Vagina (tissue), 2 donors: ENCODE measurements at regions not wholly inside any gene's neighbourhood (a gene's known extent, or its start where the extent isn't known, plus 50 kb on each side); places are given as distances from the start of the nearest gene placed in this dataset.

Experiments used
- DNase-seq, 2 donors: peaks; one replicate each; pipeline ENCODE4 v3.0.0-alpha.2; 2017; ENCODE audit errors: extremely low spot score in 2 of 2
- H3K27ac ChIP-seq: fragments of 200-600 bp; sonication (generic); one replicate; pipeline ENCODE4 v1.5.1; 2019
- H3K27me3 ChIP-seq: fragments of 200-600 bp; sonication (generic); one replicate; pipeline ENCODE4 v1.5.1; 2019
- H3K36me3 ChIP-seq, 2 donors: fragments of 200-600 bp; sonication (generic); one replicate each; pipeline ENCODE4 v1.5.1; 2017 to 2019
- H3K4me1 ChIP-seq: fragments of 200-600 bp; sonication (generic); one replicate; pipeline ENCODE4 v1.5.1; 2019
- H3K4me3 ChIP-seq, 2 donors: fragments of 200-600 bp; sonication (generic); 1 replicate in 1 of 2; 2 replicates in 1 of 2; pipeline ENCODE4 v1.5.1; 2016 to 2019
- H3K9me3 ChIP-seq: fragments of 200-600 bp; sonication (generic); one replicate; pipeline ENCODE4 v1.5.1; 2019
- POLR2A ChIP-seq, 2 donors: fragments of 450-650 bp; IDR thresholded peaks; one replicate each; pipeline ENCODE4 v1.6.1; 2017; ENCODE audit warnings: antibody characterized with exemption in 2 of 2, mild to moderate bottlenecking in 2 of 2, moderate library complexity in 2 of 2
- POLR2AphosphoS5 ChIP-seq, 2 donors: sonication (generic); formaldehyde crosslinking; IDR thresholded peaks; one replicate each; pipeline ENCODE4 v1.9.0; 2017; ENCODE audit warnings: antibody characterized with exemption in 2 of 2, mild to moderate bottlenecking in 2 of 2, low read depth in 1 of 2; ENCODE audit not compliant: insufficient read depth in 1 of 2
- intact Hi-C: fragments of 100-400 bp; cut with DNase I; formaldehyde crosslinking; loops from one replicate; pipeline ENCODE4 v1.15.1; 2023
- TF ChIP-seq, protein P1 (sequence below), 3 experiments: fragments of 450-650 bp in 2 of 3; fragments of 200-600 bp in 1 of 3; sonication (generic) in 1 of 3; IDR thresholded peaks; one replicate each; pipeline ENCODE4 v1.5.1; 2017 to 2019; ENCODE audit warnings: antibody characterized with exemption in 3 of 3, mild to moderate bottlenecking in 2 of 3, moderate library complexity in 2 of 3

- no peak for DNase-seq
- TF ChIP-seq POLR2A (IDR thresholded peaks at IDR 0.05) (no peak), POLR2AphosphoS5 (IDR thresholded peaks at IDR 0.05; ENCODE audit: insufficient read depth in 1 of 2, low read depth in 1 of 2) (no peak)
- TF ChIP-seq, protein P1, sequence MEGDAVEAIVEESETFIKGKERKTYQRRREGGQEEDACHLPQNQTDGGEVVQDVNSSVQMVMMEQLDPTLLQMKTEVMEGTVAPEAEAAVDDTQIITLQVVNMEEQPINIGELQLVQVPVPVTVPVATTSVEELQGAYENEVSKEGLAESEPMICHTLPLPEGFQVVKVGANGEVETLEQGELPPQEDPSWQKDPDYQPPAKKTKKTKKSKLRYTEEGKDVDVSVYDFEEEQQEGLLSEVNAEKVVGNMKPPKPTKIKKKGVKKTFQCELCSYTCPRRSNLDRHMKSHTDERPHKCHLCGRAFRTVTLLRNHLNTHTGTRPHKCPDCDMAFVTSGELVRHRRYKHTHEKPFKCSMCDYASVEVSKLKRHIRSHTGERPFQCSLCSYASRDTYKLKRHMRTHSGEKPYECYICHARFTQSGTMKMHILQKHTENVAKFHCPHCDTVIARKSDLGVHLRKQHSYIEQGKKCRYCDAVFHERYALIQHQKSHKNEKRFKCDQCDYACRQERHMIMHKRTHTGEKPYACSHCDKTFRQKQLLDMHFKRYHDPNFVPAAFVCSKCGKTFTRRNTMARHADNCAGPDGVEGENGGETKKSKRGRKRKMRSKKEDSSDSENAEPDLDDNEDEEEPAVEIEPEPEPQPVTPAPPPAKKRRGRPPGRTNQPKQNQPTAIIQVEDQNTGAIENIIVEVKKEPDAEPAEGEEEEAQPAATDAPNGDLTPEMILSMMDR (IDR thresholded peaks at IDR 0.05), result no peak
- Histone ChIP-seq H3K36me3 (no peaks in the 10 kb centered on the region), H3K4me1 (peaks cover 11% of the 10 kb centered on the region), H3K27ac (peak overlapping the region; percentile 41), H3K4me3 (no peak overlapping the region), H3K27me3 (no peaks in the 10 kb centered on the region), H3K9me3 (no peaks in the 10 kb centered on the region)
- intact Hi-C loops, result no loop called here
Measured at GRCh38 chr11:28673691-28674432, 565.7 kb downstream of the METTL15 start.

DNA sequence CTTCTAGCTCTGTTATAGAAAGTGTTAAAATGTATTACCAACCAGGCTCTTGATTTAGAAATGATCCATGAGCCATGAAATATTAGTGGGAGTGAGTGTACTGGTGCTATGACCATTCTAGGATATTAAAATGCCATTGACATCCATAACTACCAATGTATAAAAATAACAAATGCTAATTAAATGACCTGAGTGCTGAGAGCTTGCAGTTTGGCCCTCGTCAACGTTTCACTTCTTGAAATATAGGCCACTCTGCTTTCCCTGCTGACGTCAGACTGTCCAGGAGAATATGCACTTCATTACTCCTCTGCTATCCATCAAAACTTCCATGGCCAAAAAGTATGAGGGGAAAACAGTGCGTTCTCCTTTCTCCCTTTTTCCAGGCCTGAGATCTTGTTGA lies 563.1 kb downstream of the METTL15 start:
- H3K4me3 ChIP-seq, result no peak overlapping the region
- H3K36me3 ChIP-seq, result no peaks in the 10 kb centered on the region
- DNase-seq, result no peak
- intact Hi-C loops, result no loop called here
- no peaks in the 10 kb centered on the region for H3K9me3 ChIP-seq
- peaks cover 11% of the 10 kb centered on the region for H3K4me1 ChIP-seq
- TF ChIP-seq, protein P1 (IDR thresholded peaks at IDR 0.05), result no peak
- TF ChIP-seq POLR2AphosphoS5 (IDR thresholded peaks at IDR 0.05; ENCODE audit: insufficient read depth in 1 of 2, low read depth in 1 of 2), result no peak
- no peak overlapping the region for H3K27ac ChIP-seq
- no peaks in the 10 kb centered on the region for H3K27me3 ChIP-seq

DNA sequence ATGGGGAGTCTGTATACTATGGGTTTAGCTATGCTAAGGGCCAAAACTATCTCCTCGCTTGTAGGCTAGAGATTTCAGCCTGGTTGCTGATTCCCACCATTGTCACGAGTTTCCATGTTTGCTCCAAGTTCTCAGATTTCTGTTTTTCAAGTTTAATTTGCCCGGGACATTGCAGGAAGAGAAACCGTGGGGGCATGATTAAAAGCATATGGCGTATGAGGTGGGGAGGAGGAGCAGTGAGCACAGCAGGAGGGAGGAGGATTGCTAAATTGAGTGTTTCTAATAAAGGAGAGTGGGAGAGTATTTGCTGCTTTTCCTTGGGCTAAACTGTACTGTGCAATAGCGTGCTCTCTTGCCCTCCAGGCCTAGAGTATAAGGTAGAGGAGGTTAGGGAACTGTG lies 558.4 kb downstream of the METTL15 start:
- intact Hi-C loops, result no loop called here
- H3K27me3 ChIP-seq, result no peaks in the 10 kb centered on the region
- no peak overlapping the region for H3K4me3 ChIP-seq
- no peaks in the 10 kb centered on the region for H3K4me1 ChIP-seq
- no peaks in the 10 kb centered on the region for H3K36me3 ChIP-seq
- TF ChIP-seq, protein P1 (IDR thresholded peaks at IDR 0.05), result no peak
- TF ChIP-seq POLR2AphosphoS5 (IDR thresholded peaks at IDR 0.05; ENCODE audit: insufficient read depth in 1 of 2, low read depth in 1 of 2) (peak in 1 of 2 donors; percentile 11), POLR2A (IDR thresholded peaks at IDR 0.05) (no peak)
- peak overlapping the region; percentile 25 for H3K27ac ChIP-seq
- DNase-seq, result peak in 1 of 2 donors; percentile 83
- no peaks in the 10 kb centered on the region for H3K9me3 ChIP-seq

- DNase-seq, result no peak
- TF ChIP-seq POLR2A (IDR thresholded peaks at IDR 0.05), result no peak
- TF ChIP-seq POLR2AphosphoS5 (IDR thresholded peaks at IDR 0.05; ENCODE audit: insufficient read depth in 1 of 2, low read depth in 1 of 2), result no peak
- TF ChIP-seq, protein P1 (IDR thresholded peaks at IDR 0.05), result no peak
- no peaks in the 10 kb centered on the region for H3K36me3 ChIP-seq
- intact Hi-C loops, result no loop called here
- H3K9me3 ChIP-seq, result no peaks in the 10 kb centered on the region
- no peaks in the 10 kb centered on the region for H3K27me3 ChIP-seq
- no peak overlapping the region for H3K4me3 ChIP-seq
- no peaks in the 10 kb centered on the region for H3K4me1 ChIP-seq
- H3K27ac ChIP-seq, result no peak overlapping the region
Measured at GRCh38 chr11:28659716-28660348, 551.6 kb downstream of the METTL15 start.
